SK-N-SH treated with all-trans-retinoic acid at 6 μM for 48 hours (cell line): ENCODE measurements at regions not wholly inside any gene's neighbourhood (a gene's known extent, or its start where the extent isn't known, plus 50 kb on each side); places are given as distances from the start of the nearest gene placed in this dataset.
"Not testable (repeated sequence)": the region's sequence is repeated elsewhere in the genome, so short reads cannot be mapped to it uniquely, and the experiment has no call there.

ENCODE experiments used
- GLIS3 ChIP-seq: fragments of 250-450 bp; sonication (Bioruptor Pico); IDR thresholded peaks from 2 replicates; pipeline ENCODE4 v1.5.0; 2020; ENCODE audit warnings: mild to moderate bottlenecking, moderate library complexity
- RARB ChIP-seq: fragments of 250-450 bp; sonication (Bioruptor Pico); IDR thresholded peaks from 2 replicates; pipeline ENCODE4 v1.8.0; 2021; ENCODE audit warnings: mild to moderate bottlenecking, moderate library complexity
- TCF4 ChIP-seq: fragments of 250-450 bp; sonication (Bioruptor Pico); IDR thresholded peaks from 2 replicates; pipeline ENCODE4 v1.8.0; 2021; ENCODE audit warnings: mild to moderate bottlenecking, moderate library complexity, borderline replicate concordance
- ZFP3 ChIP-seq: fragments of 250-450 bp; sonication (Bioruptor Pico); IDR thresholded peaks from 2 replicates; pipeline ENCODE4 v1.5.0; 2020; ENCODE audit warnings: mild to moderate bottlenecking, moderate library complexity
- TF ChIP-seq, protein P1 (sequence below): fragments of 250-450 bp; sonication (Bioruptor Pico); IDR thresholded peaks from 2 replicates; pipeline ENCODE4 v1.5.0; 2020; ENCODE audit warnings: mild to moderate bottlenecking, moderate library complexity
- TF ChIP-seq, protein P2 (sequence below): fragments of 250-450 bp; sonication (Bioruptor Pico); IDR thresholded peaks from 2 replicates; pipeline ENCODE4 v1.8.0; 2020; ENCODE audit warnings: mild to moderate bottlenecking, moderate library complexity, borderline replicate concordance

DNA sequence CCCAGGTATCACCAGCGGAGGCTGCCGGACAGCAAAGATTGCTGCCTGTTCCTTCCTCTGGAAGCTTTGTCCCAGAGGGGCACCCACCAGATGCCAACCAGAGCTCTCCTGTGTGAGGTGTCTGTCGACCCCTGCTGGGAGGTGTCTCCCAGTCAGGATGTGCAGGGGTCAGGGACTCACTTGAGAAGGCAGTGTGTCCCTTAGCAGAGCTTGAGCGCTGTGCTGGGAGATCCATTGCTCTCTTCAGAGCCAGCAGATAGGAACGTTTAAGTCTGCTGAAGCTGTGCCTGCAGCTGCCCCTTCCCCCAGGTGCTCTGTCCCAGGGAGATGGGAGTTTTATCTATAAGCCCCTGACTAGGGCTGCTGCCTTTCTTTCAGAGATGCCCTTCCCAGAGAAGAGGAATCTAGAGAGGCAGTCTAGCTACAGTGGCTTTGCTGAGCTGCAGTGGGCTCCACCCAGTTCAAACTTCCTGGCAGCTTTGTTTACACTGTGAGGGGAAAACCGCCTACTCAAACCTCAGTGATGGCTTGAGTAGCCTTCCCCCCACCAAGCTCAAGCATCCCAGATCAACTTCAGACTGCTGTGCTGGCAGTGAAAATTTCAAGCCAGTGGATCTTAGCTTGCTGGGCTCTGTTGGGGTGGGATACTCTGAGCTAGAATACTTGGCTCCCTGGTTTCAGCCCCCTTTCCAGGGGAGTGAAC, 253.7 kb downstream of the SPATA31A6 start:
- TF ChIP-seq GLIS3, ZFP3, RARB, TCF4 (CRISPR knock-in tag): not testable (repeated sequence)
- TF ChIP-seq, protein P1, sequence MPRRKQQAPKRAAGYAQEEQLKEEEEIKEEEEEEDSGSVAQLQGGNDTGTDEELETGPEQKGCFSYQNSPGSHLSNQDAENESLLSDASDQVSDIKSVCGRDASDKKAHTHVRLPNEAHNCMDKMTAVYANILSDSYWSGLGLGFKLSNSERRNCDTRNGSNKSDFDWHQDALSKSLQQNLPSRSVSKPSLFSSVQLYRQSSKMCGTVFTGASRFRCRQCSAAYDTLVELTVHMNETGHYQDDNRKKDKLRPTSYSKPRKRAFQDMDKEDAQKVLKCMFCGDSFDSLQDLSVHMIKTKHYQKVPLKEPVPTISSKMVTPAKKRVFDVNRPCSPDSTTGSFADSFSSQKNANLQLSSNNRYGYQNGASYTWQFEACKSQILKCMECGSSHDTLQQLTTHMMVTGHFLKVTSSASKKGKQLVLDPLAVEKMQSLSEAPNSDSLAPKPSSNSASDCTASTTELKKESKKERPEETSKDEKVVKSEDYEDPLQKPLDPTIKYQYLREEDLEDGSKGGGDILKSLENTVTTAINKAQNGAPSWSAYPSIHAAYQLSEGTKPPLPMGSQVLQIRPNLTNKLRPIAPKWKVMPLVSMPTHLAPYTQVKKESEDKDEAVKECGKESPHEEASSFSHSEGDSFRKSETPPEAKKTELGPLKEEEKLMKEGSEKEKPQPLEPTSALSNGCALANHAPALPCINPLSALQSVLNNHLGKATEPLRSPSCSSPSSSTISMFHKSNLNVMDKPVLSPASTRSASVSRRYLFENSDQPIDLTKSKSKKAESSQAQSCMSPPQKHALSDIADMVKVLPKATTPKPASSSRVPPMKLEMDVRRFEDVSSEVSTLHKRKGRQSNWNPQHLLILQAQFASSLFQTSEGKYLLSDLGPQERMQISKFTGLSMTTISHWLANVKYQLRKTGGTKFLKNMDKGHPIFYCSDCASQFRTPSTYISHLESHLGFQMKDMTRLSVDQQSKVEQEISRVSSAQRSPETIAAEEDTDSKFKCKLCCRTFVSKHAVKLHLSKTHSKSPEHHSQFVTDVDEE (CRISPR knock-in tag) = not testable (repeated sequence)
- TF ChIP-seq, protein P2, sequence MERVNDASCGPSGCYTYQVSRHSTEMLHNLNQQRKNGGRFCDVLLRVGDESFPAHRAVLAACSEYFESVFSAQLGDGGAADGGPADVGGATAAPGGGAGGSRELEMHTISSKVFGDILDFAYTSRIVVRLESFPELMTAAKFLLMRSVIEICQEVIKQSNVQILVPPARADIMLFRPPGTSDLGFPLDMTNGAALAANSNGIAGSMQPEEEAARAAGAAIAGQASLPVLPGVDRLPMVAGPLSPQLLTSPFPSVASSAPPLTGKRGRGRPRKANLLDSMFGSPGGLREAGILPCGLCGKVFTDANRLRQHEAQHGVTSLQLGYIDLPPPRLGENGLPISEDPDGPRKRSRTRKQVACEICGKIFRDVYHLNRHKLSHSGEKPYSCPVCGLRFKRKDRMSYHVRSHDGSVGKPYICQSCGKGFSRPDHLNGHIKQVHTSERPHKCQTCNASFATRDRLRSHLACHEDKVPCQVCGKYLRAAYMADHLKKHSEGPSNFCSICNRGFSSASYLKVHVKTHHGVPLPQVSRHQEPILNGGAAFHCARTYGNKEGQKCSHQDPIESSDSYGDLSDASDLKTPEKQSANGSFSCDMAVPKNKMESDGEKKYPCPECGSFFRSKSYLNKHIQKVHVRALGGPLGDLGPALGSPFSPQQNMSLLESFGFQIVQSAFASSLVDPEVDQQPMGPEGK (CRISPR knock-in tag) = not testable (repeated sequence)
